PC-9 (cell line): ENCODE measurements at regions not wholly inside any gene's neighbourhood (a gene's known extent, or its start where the extent isn't known, plus 50 kb on each side); places are given as distances from the start of the nearest gene placed in this dataset.

Experiments
- EZH2 ChIP-seq: fragments of 200-600 bp; sonication (generic); IDR thresholded peaks from 2 replicates; pipeline ENCODE4 v1.8.0; 2017; ENCODE audit warnings: antibody characterized with exemption, low read depth
- TF ChIP-seq, protein P1 (sequence below): fragments of 200-600 bp; sonication (generic); conservative IDR thresholded peaks from 2 replicates; pipeline ENCODE4 v1.6.1; 2017; ENCODE audit warnings: mixed run types, antibody characterized with exemption, mild to moderate bottlenecking, moderate library complexity

DNA sequence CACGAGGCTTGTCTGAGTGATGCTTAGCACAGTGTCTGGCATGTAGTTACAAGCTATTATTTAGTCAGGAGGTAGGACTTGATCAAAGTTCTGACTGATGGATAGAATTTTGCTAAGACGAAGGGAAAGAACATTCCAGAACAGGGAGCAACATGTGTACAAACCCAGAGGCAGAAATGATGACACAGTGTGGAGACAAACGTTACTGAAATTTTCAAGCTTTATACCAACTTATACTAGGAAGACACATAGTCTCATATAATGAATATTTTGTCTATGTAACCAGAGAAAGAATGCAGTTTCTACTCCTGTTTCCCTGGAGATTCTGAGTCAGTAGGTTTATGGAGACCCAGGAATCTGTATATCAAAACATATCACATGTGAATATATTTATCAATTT, 123.4 kb downstream of the FAM124B start:
- TF ChIP-seq, protein P1, sequence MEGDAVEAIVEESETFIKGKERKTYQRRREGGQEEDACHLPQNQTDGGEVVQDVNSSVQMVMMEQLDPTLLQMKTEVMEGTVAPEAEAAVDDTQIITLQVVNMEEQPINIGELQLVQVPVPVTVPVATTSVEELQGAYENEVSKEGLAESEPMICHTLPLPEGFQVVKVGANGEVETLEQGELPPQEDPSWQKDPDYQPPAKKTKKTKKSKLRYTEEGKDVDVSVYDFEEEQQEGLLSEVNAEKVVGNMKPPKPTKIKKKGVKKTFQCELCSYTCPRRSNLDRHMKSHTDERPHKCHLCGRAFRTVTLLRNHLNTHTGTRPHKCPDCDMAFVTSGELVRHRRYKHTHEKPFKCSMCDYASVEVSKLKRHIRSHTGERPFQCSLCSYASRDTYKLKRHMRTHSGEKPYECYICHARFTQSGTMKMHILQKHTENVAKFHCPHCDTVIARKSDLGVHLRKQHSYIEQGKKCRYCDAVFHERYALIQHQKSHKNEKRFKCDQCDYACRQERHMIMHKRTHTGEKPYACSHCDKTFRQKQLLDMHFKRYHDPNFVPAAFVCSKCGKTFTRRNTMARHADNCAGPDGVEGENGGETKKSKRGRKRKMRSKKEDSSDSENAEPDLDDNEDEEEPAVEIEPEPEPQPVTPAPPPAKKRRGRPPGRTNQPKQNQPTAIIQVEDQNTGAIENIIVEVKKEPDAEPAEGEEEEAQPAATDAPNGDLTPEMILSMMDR: no peak
- TF ChIP-seq EZH2: no peak
